Activated CD8-positive, alpha-beta T cell treated with anti-CD3 and anti-CD28 coated beads, Interleukin-2, amount 10 ng/mL, durations not matched to agents 7 days and 5 days (primary cell): ENCODE measurements at regions not wholly inside any gene's neighbourhood (a gene's known extent, or its start where the extent isn't known, plus 50 kb on each side); places are given as distances from the start of the nearest gene placed in this dataset.
"Not testable (repeated sequence)": the region's sequence is repeated elsewhere in the genome, so short reads cannot be mapped to it uniquely, and the experiment has no call there.

Experiments used
- ATAC-seq: fragments of 150-1000 bp; cut with Tn5 transposase; one replicate; pipeline ENCODE4 v1.10.0; 2021; ENCODE audit warnings: moderate library complexity
- CTCF ChIA-PET: fragments of 350-600 bp; sonication (Branson Sonifier 250); formaldehyde crosslinking; loops from one replicate; lab custom pipeline; 2021; ENCODE audit warnings: antibody characterized with exemption; lab: Charles Lee
- POLR2A ChIA-PET: fragments of 350-600 bp; sonication (Branson Sonifier 250); formaldehyde crosslinking; loops from one replicate; lab custom pipeline; 2021; ENCODE audit warnings: antibody characterized with exemption; lab: Charles Lee
- DNase-seq: peaks from one replicate; pipeline ENCODE4 v3.0.0-alpha.2; 2020
- H3K27ac Mint-ChIP-seq: one replicate; pipeline ENCODE4 v1.8.0; 2021; ENCODE audit warnings: mild to moderate bottlenecking, mixed read lengths
- H3K27me3 Mint-ChIP-seq: one replicate; pipeline ENCODE4 v1.8.0; 2021; ENCODE audit warnings: low read depth, mixed read lengths
- H3K36me3 Mint-ChIP-seq: one replicate; pipeline ENCODE4 v1.8.0; 2021; ENCODE audit warnings: low read depth, mixed read lengths
- H3K4me1 Mint-ChIP-seq: one replicate; pipeline ENCODE4 v1.8.0; 2021; ENCODE audit warnings: low read depth, mixed read lengths
- H3K4me3 Mint-ChIP-seq: one replicate; pipeline ENCODE4 v1.8.0; 2021; ENCODE audit warnings: mild to moderate bottlenecking, mixed read lengths
- H3K9me3 Mint-ChIP-seq: one replicate; pipeline ENCODE4 v1.8.0; 2022; ENCODE audit warnings: mixed read lengths; ENCODE audit not compliant: insufficient read depth

DNA sequence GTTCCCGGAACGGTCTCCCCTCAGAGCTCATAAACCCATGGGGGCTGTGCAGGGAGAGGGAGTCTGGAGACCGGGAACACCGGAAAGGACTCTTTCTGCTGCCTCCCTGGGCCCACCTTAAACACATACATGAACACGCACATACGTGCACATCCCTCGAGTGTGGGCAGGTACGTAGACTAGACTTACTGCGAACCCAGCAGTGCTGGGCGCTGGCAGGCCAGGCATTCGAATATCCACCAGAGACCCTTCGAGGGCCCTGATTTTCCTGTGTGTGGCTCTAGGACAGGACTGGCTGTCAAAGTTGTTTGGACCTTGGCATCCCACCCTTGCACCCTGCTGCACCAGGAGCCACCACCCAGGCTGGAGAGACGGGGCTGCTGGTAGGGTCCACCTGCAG, 102.7 kb downstream of the PLXNA1 start:
- no peaks in the 10 kb centered on the region for H3K4me1 Mint-ChIP-seq
- no peak overlapping the region for H3K27ac Mint-ChIP-seq
- no peaks in the 10 kb centered on the region for H3K27me3 Mint-ChIP-seq
- H3K4me3 Mint-ChIP-seq = no peak overlapping the region
- H3K36me3 Mint-ChIP-seq = no peaks in the 10 kb centered on the region
- no peaks in the 10 kb centered on the region for H3K9me3 Mint-ChIP-seq
- DNase-seq = no peak
- no peak for ATAC-seq
- ChIA-PET CTCF (no interaction called here), POLR2A (no interaction called here)

DNA sequence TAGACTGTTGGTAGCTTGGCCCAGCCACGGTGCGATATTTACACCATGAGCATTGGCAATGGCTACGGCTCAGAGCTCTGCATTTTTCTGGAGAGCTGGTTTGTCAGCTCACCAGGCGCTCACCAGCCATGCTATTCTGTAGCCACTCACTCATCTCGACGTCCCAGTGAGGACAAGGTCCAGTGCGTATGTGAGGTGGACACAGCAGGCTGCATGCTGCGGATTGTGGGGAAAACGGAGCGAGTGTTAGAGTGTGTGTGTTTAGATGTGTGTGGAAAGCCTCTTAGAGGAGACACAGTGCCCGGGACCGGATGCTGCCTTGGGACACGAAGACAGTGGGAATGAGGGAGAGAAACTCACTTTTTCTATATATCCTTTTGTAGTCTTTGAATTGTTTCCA, 103.7 kb downstream of the PLXNA1 start:
- H3K27ac Mint-ChIP-seq, H3K4me3 Mint-ChIP-seq, H3K4me1 Mint-ChIP-seq, POLR2A ChIA-PET, H3K27me3 Mint-ChIP-seq, H3K36me3 Mint-ChIP-seq, DNase-seq, CTCF ChIA-PET, ATAC-seq, H3K9me3 Mint-ChIP-seq: not testable (repeated sequence)

DNA sequence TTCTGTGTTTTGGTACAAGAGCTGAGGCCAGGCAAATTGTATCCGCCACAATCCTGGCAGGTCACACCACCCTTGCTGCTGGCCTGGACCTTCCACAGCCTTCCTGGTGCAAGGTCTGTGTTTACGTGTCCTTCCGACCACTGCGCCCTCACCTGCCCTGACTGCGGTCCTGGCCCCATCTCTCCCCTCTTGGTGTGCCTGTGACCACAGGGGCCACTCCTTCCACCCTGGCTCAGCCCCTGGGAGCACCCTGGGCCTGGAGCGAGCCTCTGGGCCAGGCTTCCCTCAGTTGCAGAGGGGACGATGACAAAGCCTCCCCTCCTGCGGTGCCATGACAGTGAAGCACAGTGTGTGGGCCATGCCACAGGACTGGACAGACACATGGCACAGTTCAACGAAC, 104.5 kb downstream of the PLXNA1 start:
- Mint-ChIP-seq H3K36me3 (no peaks in the 10 kb centered on the region), H3K9me3 (no peaks in the 10 kb centered on the region), H3K27ac (no peak overlapping the region), H3K27me3 (no peaks in the 10 kb centered on the region), H3K4me3 (no peak overlapping the region), H3K4me1 (no peaks in the 10 kb centered on the region)
- POLR2A ChIA-PET = no interaction called here
- no peak for ATAC-seq
- no peak for DNase-seq
- CTCF ChIA-PET = no interaction called here

DNA sequence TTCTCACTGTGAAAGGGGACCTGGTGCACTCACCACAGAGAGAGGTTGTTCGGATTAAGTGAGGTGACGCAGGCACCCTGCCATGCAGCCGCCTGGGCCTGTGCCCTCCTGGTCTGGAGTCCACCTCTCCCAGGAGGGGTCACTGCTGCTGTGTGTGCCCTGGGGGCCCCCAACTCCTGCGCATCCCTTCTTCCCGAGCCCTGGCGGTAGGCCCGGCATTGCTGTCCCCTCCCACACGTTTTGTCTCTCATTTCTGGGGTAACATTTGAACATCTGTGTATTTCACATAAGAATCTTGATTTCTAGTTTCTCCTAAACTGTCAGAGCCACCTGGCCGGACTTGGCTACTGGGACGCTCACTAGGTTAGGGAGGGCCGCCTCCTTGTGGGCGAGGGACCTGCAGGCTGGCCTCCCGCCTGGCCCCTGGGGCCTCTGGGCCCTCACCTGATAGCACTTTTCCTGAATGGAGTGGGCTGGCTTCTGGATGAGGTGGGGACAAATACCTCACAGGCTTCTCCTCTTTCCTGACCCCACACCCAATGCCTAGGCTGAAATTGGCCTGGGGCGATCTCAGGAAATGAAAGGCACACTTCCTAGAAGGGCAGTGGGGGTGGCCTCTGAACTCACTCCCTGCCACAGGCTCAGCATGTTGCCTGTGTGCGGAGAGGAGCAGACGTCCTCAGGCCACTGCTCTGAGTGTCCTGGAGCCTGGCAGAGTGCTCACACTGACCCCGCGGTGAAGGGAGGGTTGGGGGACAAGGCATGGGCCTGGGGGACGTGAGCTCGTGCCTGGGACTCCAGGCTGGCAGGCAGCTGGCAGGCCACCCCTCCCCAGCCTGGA, 104.2 kb upstream of the PRR23E start:
- ATAC-seq (no peak), DNase-seq (no peak)
- ChIA-PET CTCF (no interaction called here), POLR2A (no interaction called here)
- Mint-ChIP-seq H3K9me3 (no peaks in the 10 kb centered on the region), H3K4me1 (no peaks in the 10 kb centered on the region), H3K36me3 (no peaks in the 10 kb centered on the region), H3K4me3 (no peak overlapping the region), H3K27ac (no peak overlapping the region), H3K27me3 (no peaks in the 10 kb centered on the region)

DNA sequence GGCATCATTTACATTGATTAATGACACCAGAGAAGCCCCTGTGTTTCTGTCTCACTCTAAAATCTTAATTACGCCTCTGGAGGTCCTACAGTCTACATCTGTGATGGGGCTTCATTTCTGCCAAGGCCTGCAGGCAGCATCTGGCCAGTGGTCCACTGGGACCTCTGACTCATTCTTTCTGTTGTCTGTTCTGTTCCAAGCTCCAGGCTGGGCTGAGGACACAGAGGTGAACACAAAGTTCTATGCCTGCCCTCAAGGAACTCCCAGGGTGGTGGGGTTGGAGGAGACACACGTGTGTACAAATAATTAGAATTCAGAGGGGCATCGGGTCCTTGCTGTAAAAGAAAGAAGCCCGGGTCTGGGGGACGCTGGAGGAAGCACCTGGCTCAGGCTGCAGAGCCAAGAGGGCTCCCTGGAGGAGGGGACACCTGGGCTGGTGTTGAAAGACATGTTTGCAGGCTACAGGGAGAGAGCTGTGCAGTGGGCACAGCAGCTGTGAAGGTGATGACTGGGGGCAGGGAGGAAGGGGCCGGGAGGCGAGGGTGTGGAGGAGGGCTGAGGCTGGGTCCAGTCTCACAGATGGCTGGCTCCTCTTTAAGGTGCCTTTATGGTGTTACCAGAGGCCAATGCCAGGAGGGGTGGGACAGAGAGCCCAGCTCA, 103.3 kb upstream of the PRR23E start:
- ChIA-PET POLR2A (no interaction called here), CTCF (no interaction called here)
- Mint-ChIP-seq H3K9me3 (no peaks in the 10 kb centered on the region), H3K27ac (no peak overlapping the region), H3K4me1 (no peaks in the 10 kb centered on the region), H3K4me3 (no peak overlapping the region), H3K27me3 (no peaks in the 10 kb centered on the region), H3K36me3 (no peaks in the 10 kb centered on the region)
- ATAC-seq = no peak
- DNase-seq = no peak

DNA sequence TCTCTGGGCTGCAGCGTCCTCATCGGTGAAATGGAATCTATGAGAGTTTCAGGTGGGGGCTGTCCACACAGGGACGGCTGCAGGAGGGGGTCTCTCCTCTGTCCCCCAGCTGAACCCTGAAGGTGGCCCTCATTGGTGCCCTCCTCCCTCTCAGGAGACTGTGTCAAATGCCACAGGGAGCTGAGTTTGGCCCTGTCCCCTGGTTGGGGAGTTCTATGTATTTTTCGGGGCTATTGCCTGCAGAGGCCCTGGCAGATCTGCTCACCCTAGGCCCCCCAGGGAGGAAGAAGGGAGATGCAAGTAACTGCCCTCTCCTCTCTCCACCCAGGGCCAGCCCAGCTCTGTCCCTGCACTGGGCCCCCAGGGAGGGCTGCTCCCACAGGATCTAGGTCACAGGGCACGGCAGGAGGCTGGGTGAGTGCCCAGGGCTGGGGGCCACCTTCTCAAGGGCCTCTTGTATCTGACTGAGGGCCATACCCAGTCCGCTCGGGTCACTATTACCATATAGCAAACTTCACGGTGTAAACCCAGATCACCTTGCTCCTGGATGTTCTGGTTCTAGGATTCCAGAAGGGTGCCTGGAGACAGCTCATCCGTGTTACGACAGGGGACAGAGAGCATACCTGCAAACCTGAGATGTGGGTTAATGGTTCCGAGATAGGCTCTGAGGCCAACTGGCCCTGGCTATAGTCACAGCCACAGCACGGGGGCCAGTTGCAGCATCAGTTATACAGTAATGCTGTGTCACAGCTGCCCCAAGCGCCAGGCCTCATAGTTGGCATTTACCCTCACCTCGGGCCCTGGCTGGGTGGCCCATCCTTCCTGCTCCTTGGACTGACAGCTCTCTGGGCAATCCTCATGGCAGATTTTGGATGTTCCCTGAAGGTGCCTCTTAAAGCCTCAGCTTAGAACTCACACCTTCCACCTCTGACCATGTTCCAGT, 102.4 kb upstream of the PRR23E start:
- ATAC-seq = no peak
- no peaks in the 10 kb centered on the region for H3K4me1 Mint-ChIP-seq
- H3K4me3 Mint-ChIP-seq = no peak overlapping the region
- H3K36me3 Mint-ChIP-seq = no peaks in the 10 kb centered on the region
- ChIA-PET POLR2A (no interaction called here), CTCF (no interaction called here)
- H3K9me3 Mint-ChIP-seq = no peaks in the 10 kb centered on the region
- no peak overlapping the region for H3K27ac Mint-ChIP-seq
- H3K27me3 Mint-ChIP-seq = no peaks in the 10 kb centered on the region
- DNase-seq = no peak

DNA sequence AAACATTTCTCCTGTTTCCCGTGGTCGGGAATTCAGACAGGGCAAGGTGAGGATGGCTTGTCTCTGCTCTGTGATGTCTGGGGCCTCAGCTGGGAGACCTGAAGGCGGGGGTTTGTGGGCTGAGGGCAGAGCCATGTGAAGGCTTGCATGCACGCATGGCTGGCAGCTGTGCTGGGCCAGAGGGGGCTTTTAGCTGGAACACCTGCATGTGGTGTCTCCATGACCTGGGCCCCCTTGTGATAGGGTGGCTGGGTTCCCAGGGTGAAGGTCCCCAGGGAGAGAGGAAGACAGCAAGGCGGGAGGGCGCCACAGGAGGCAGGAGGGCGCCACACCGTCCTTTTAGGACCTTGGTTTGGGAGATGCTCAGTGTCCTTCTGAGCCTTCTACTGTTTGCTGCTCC, 101.6 kb upstream of the PRR23E start:
- CTCF ChIA-PET = no interaction called here

DNA sequence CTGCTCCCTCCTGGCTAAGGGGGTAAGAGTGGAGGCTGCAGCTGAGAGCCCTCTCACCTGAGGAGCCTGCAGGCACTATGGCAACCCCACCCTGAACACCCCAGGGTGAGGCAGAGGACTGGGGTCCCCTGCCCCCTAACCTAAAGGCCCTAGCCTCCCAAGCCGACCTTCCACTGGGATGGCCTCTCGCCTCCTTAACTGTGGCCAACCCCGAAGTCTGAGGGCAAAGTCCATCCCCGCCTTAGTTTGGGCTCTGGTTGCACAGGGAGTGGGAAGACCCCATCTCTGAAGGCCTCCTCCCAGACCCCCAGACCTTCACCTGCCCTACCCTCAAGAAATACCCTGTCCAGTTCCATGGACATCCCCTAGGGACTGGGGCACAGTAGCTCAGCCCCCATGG, 100.6 kb upstream of the PRR23E start:
- H3K4me3 Mint-ChIP-seq = no peak overlapping the region
- H3K9me3 Mint-ChIP-seq = no peaks in the 10 kb centered on the region
- H3K4me1 Mint-ChIP-seq = no peaks in the 10 kb centered on the region
- ChIA-PET POLR2A (no interaction called here), CTCF (no interaction called here)
- H3K27ac Mint-ChIP-seq = no peak overlapping the region
- no peaks in the 10 kb centered on the region for H3K36me3 Mint-ChIP-seq
- no peaks in the 10 kb centered on the region for H3K27me3 Mint-ChIP-seq
- no peak for ATAC-seq
- DNase-seq = no peak

More for the DNA sequence above, 101.6 kb upstream of the PRR23E start:
- no peak overlapping the region for H3K27ac Mint-ChIP-seq
- H3K27me3 Mint-ChIP-seq = no peaks in the 10 kb centered on the region
- no peaks in the 10 kb centered on the region for H3K36me3 Mint-ChIP-seq
- no peaks in the 10 kb centered on the region for H3K9me3 Mint-ChIP-seq
- no peaks in the 10 kb centered on the region for H3K4me1 Mint-ChIP-seq
- no peak overlapping the region for H3K4me3 Mint-ChIP-seq
- no peak for DNase-seq
- no peak for ATAC-seq
- POLR2A ChIA-PET = no interaction called here

DNA sequence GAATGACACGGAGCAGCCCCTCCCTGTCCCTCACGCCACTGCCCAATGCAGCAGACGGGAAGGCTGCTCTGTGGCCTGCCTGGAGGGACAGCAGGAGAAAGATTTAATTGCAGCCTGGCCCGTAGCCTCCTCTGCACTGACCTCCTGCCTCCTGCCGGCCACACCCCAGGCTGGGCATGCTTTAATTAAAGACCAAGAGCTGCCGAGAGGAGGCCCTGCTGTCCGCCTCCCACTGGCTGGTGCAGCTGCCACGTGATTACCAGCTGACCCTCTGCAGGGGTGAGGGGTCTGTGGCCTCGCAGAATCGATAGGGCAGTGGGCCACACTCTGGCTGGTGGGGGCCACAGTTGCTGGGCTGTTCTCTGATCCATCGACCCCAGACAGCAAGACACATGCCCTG, 100.2 kb upstream of the PRR23E start:
- Mint-ChIP-seq H3K27me3 (no peaks in the 10 kb centered on the region), H3K27ac (no peak overlapping the region), H3K4me3 (no peak overlapping the region), H3K4me1 (no peaks in the 10 kb centered on the region), H3K36me3 (no peaks in the 10 kb centered on the region), H3K9me3 (no peaks in the 10 kb centered on the region)
- ATAC-seq (no peak), DNase-seq (no peak)
- CTCF ChIA-PET = no interaction called here
- POLR2A ChIA-PET = no interaction called here

DNA sequence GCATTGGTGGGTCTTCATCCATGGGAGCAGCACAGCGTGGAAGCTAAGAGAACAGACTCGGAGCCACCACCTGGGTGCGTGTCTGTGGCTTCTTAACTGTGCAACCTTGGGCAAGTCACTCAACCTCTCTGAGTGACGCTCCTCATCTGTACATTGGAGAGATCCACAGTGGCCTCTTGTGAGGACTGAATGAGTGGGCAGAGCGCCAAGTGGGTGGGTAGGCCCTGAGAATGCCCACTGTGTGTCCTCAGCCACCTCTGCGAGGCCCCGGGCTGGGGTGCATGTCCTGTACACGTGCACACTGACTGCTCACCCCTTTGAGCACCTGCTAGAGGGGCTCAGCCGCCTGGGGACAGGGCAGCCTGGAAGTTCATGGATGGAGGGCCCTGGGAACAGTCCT, 99.6 kb upstream of the PRR23E start:
- CTCF ChIA-PET = no interaction called here
- H3K27ac Mint-ChIP-seq = no peak overlapping the region
- DNase-seq = no peak
- no peak for ATAC-seq
- no peaks in the 10 kb centered on the region for H3K4me1 Mint-ChIP-seq
- no peaks in the 10 kb centered on the region for H3K27me3 Mint-ChIP-seq
- POLR2A ChIA-PET = no interaction called here
- no peaks in the 10 kb centered on the region for H3K9me3 Mint-ChIP-seq
- H3K4me3 Mint-ChIP-seq = no peak overlapping the region
- H3K36me3 Mint-ChIP-seq = no peaks in the 10 kb centered on the region

DNA sequence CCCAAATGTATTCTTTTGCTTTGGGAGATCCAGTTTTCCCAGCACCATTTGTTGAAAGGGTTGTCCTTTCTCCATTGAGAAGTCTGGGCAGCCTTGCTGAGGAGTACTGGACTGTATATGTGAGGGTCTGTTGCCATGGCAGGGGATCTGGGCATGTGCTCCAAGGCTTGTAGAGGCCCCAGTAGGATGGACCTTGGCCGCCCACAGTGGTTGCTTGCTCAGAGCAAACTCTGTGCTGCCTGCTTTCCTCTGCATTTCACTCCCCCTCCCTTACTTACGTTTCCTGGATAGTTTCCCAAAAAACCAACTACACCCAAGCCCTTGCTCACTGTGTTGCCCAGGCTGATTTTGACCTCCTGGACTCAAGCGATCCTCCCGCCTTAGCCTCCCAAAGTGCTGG, 97.2 kb upstream of the PRR23E start:
- Mint-ChIP-seq H3K36me3 (no peaks in the 10 kb centered on the region), H3K9me3 (no peaks in the 10 kb centered on the region), H3K27ac (no peak overlapping the region), H3K4me1 (no peaks in the 10 kb centered on the region), H3K27me3 (no peaks in the 10 kb centered on the region), H3K4me3 (no peak overlapping the region)
- ChIA-PET CTCF (no interaction called here), POLR2A (no interaction called here)
- no peak for DNase-seq
- ATAC-seq = no peak
